HG02970 (cell line): ENCODE measurements at regions not wholly inside any gene's neighbourhood (a gene's known extent, or its start where the extent isn't known, plus 50 kb on each side); places are given as distances from the start of the nearest gene placed in this dataset.
"Not testable (repeated sequence)": the region's sequence is repeated elsewhere in the genome, so short reads cannot be mapped to it uniquely, and the experiment has no call there.

ENCODE experiments used
- ATAC-seq: cut with Tn5 transposase; IDR thresholded peaks from one replicate; pipeline ENCODE4 v1.9.1; 2021; ENCODE audit warnings: mild to moderate bottlenecking, moderate library complexity, moderate number of reproducible peaks; ENCODE audit not compliant: unreplicated experiment, low FRiP score

DNA sequence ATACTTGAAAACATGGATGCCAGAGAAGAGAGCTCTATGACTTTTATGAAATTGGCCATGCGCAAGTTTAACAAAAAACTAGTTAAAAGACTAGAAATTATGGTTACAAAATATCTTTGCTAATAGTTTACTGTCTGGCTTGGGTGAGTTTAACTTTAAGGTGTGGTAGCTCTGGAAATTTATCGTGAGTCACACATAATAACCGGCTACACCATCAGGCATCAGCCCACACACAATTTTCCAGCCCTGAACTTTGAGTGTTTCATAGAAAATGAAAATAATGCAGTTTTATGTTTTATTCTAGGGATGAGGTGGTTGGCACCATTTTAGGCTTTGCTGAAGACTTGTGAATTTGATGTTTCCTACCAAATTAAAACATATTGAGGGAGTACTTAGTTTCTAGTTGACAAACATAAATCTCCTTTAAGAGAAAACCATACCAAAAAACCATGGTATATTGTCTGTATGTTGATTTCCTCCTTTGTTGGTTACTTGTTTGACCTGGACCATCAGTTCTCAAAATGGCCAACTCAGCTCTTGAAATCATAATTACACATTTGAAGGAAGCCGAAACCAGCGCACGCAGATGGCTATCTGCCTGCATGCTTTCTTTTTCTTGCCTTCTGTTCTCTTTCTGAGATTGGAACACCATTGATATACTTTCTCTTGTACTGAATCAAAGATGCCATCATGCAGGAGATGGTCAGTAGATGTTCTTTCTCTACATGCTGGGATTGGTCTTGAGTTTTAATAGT lies 125.1 kb downstream of the AKAP11 start:
- ATAC-seq, result no peak

DNA sequence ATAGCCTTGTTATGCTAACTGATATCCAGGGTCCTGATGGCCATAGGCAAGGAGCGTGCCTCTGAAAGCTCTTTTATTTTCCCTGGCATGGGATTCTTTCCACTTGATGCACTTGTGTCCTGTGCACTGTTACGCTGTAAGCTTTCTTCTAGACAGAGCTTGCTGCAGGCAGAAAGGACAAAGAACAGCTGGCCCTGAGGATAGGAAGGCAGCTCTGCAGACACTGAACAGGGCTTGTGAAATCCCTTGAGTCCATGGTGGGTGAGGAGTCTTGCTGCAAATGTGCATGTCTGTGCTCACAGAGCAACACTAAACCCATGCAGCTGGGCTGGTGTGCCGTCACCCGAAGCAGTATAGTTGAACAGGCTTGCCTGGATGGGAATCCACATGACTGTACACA lies 126.6 kb downstream of the AKAP11 start:
- ATAC-seq, result no peak

DNA sequence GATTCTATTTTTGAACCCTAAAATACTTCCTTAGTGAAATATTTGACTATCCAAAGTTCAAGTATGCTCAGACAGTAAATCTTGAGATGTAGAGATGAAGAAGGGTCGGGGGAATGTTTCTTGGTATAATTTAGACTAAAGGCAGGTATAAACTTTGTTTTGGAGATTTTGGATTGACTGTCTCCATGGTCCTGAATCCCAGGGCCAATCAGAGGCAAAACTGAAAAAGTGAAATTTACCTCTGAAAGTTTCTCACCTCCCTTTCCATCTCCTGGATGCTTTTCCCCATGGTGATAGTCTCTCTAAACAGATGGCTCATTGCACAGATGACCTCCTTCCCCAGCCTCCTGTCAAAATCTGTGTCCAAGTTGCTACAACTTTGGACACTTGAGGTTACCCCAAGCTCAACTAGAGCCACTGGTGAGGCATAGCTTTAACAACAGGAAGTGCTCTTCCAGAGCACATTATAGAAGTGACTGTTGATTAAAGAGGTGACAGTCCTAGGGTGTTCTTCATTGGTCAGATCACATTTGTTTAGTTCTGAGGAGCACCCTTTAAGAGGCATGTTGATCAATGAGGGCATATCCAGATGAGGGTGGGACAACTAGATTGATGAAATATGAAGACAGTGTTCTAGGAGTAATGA lies 128.4 kb downstream of the AKAP11 start:
- no peak for ATAC-seq

DNA sequence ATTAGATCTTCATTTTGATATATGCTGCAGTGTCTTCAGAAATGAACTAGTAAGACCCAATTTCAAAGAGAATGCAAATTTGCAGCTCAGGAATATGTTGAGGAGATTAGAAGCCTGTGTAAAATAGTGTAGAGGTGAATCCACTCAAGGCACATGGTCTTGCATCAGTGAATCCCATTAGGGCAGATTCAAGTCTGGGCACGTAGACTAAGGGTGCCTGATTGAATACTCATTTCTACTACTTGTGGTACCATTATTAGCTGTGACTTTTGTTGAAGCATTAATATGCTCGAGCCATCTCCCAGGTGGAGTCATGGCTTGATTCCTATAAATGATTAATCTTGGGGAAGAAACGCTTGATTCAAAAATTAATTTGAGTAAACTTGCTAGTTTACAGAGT lies 129.4 kb downstream of the AKAP11 start:
- no peak for ATAC-seq

DNA sequence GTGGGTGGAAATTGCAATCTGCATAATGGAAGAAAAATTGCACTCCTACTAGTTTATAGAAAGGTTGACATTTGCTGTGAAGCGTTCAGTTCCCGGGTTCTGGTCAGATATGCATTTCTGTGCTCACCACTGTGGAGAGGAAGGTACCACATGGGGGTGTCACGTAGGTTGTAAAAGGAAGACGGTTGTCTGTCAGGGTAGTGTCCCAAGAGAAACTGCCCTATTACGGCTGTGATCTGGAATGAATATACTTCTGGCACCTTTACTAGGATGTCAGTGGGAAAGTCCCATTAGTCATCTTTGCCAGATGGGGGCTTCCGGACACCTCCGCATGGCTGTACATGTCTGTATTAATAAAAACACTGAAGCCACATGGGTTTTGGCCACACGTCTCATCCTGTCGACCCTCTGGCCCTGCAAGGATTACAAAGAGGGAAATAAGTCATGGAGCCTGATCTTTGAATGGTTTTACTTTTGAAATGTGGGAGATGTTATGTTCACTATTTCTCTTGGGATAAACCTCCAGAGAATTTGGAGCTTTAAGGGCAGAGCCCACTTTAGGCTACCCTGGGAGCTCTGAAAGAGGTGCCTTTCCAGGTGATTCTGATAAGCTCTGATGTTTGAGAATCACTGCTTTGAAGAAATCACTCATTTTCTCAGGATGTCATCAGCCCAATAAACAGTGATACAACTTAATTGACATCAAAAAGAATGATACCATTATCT lies 133.9 kb downstream of the AKAP11 start:
- peak; percentile 71 for ATAC-seq

DNA sequence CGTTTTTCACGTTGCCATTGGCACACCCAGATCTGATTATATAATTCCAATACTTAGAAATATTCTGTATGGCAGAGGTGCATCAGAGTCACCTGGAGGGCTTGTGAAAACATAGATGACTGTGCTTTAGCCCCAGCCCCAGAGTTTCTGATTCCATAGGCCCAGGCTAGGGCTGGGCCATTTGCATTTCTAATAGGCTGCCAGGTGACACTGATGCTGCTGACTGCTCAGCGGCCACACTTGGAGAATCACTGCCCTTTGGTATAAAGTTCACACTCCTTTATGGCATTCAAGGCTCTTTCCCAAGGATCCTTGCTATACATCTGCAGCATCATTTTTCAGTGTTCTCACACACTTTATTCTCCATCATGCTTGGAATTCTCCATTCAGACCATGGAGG lies 137.1 kb downstream of the AKAP11 start:
- ATAC-seq, result no peak

DNA sequence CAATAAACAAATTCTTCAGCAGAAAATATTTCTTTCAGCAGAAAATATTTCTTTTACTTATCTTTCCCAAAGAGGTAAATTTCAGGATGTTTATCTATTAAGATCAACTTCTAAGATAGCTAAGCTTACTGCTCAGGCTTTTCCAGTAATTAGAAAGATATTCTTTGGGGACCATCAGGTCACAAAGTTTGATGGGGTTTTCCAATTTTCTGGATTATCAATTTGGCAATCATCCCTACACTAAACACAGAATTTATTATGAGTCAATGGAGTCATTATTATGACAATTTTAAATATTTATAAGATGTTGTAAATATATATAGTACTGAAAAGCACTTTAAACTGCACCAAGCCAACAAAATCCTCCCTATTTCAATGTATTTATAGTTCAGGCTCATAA lies 137.6 kb downstream of the AKAP11 start:
- no peak for ATAC-seq

DNA sequence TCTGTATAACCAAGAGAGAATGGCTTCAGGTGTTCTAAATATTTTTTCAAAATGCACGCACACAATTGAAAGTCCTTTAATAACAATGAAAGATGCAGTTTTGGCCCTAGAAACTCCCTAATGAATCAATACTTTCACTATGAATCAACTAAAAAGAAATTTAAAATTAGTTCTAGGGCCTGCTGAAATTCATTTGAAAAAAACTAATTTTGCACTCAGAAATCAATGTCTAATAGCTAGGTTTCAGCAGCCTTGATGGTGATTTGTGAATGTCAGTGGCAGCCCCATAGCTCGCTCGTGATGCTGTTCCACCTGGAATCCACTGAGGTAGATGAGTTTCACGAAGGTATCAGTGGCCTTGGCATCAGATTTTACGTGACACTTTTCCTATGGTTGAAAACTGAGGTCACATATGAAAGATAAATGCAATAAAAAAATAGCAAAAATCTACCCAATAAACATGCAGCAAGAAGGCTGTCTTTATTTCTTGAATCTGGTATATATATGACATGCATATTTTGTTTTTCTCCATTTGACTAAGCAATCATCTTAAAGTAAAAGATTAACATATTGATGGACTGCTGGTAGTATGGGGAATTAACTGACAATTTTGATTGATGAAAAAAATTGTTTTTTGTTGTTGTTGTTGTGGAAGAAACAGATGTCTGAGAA lies 141.0 kb downstream of the AKAP11 start:
- ATAC-seq, result peak; percentile 45

DNA sequence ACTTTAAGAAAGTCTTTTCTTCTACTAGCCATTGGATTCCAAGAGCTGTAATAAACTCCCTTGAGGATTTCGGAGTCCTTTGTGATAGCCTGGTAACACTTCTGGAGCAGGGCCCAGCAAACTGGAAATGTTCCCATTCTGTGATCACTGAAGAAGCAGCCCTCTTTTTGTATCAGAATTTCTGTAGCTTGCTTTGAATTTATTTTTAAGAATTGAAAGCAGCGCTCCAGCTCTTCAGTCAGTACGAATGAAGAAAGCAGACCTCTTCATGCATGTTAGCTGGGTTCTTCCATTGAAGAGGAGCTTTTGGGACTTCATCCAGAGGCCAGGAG lies 141.5 kb downstream of the AKAP11 start:
- no peak for ATAC-seq

DNA sequence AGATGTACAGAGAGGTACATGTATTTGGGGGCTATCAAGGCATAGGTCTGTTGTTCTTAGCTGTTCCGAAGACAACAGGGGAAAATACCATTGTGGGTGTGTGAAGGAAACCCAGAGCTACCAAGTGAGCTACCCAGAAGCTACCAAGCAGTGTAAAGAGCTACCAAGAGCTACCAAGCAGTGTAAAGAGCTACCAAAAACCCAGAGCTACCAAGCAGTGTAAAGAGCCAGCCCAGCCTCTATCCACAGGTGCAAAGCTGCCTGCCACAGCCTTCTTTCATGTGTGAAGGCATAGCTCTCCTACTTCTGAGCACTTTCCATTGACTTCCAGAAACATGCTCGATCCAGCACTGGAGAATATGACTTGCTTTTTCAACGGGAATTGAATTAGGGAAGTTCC lies 145.7 kb downstream of the AKAP11 start:
- no peak for ATAC-seq

DNA sequence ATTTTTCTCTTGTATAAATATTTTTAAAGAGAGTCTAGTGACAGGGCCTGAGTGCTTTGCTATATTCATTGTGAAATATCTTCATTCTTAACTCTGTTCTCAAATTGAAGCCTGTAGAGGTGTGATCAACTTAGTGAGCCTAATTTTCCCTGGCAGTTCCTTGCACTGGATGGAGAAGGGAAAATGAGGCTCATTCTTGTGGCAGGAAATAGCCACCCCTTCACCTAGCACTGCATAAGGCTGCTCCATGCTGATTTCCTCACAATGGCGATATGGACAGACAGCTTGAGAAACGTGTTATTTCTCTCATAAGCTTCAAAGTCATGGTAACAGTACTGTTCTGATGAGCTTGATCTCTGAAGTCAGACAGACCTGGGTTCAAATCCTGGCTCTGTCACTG lies 146.2 kb downstream of the AKAP11 start:
- ATAC-seq, result no peak

DNA sequence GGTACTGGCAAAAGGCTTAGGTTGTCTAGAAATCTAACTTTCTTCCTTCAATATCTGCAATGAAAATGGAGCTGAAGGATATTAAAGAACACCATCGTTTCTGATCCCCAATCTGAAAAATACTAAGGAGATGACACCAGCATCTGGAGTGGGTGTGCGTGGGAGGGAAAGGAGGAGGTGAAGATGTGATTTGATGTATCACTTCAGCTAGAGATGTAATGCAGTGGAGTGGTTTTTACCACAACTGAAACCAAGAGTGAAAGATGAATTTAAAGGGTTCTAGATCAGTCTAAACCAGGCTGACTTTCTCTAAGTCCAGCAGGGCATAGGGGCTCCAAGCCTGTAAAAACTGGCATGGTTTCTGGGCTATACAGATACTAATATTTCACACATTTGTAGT lies 148.4 kb downstream of the AKAP11 start:
- ATAC-seq, result no peak

DNA sequence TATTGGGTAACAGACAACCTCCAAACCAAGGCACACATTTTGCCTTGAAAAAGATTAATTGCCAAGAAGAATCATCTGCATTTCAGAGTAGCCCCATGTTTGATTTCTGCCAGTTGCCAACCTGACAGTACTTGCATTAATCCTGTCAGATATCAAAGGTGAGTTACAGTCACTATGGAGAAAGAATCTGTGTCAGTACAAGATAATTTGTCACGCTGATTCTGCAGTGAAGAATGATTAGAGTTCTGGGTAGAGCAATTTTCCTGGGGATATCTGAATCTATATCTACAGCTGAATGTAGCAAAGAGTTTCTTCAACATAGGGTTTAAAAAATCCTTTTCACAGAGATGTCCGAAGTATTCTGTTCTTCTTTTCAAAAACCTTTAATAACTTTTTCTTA lies 150.7 kb downstream of the AKAP11 start:
- ATAC-seq, result no peak

DNA sequence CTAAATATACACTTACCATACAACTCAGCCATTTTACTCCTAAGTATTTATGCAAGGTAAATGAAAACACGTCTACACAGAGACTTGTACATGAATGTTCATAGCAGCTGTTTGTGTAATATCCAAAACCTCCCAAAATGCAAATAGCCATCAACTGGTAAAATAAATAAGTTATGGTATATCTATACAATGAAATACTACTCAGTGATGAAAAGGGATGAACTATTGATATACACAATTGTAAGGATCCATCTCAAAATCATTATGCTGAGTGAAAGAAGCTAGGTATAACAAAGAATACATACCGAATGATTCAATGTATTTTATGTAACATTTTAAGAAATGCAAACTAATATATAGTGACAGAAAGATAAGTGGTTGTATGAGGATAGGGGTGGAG lies 149.8 kb upstream of the TNFSF11 start:
- ATAC-seq, result no peak

DNA sequence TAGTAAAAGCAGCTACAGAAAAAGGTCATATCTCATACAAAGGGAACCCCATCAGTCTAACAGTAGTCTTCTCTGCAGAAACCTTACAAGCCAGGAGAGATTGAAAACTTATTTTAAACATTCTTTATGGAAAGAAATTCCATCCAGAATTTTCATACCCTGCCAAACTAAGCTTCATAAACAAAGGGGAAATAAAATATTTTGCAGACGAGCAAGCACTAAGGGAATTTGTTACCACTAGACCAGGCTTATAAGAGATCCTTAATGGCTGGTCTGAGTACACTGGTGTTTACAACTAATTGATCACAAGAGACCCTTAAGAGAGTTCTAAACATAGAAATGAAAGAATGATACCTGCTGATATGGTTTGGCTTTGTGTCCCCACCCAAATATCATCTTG lies 128.6 kb upstream of the TNFSF11 start:
- ATAC-seq, result no peak

DNA sequence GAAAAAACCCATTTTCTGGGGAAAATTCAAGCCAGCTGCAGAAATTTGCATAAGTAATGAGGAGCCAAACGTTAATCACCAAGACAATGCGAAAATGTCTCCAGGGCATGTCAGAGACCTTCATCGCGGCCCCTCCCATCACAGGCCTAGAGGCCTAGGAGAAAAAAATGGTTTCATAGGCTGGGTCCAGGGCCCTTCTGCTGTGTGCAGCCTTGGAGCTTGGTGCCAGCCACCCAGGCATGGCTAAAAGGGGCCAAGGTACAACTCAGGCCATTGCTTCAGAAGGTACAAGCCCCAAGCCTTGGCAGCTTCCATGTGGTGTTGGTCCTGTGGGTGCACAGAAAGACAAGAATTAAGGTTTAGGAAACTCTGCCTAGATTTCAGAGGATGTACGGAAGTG lies 127.4 kb upstream of the TNFSF11 start:
- not testable (repeated sequence) for ATAC-seq

DNA sequence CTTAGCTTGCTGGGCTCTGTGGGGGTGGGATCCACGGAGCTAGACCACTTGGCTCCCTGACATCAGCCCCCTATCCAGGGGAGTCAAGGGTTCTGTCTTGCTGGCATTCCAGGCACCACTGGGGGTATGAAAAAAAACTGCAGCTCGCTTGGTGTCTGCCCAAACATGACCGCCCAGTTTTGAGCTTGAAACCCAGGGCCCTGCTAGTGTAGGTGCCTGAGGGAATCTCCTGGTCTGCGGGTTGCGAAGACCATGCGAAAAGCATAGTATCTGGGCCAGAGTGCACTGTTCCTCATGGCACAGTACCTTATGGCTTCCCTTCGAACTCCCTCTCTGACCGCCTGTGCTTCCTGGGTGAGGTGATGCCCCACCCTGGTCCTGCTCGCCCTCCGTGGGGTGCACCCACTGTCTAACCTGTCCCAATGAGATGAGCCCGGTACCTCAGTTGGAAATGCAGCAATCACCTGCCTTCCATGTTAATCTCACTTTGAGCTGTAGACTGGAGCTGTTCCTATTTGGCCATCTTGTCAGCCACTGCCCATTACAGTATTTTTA lies 120.8 kb upstream of the TNFSF11 start:
- no peak for ATAC-seq

DNA sequence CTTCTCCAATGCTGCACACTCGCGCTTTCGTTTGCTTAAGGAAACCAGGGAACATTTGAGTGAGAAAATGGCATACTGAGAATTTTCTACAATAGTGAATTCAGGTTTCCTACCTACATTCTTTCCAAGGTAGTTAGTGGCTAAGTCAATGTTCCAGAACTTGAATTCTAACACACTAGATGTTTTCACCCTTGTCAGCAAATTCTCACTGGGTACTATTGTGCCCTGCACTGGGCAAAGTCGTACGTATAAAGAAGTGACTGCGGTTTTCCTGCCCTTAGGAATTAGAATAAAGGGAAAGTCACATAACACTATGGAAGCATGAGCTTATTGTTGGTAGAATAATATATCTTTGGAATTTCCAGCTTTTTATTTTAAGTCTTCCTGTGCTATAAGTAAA lies 119.2 kb upstream of the TNFSF11 start:
- ATAC-seq, result no peak

DNA sequence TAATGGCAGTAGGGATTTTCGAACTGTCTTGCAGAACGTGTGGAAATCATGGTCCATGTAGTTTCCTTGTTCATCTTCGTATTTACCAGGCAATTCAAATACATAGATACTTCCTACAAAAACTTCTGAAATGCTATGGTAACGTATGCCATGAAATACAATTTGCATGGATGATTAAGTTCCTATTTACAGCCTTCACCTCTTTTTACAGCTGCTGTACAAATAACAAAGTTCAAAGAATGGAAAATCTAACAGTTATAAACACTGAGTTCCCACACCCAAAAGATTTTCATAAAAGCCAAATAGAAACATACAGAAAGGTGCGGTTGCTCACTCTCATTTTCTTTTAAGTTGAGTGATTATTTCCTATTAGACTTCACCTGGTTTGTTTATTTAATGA lies 115.8 kb upstream of the TNFSF11 start:
- no peak for ATAC-seq

DNA sequence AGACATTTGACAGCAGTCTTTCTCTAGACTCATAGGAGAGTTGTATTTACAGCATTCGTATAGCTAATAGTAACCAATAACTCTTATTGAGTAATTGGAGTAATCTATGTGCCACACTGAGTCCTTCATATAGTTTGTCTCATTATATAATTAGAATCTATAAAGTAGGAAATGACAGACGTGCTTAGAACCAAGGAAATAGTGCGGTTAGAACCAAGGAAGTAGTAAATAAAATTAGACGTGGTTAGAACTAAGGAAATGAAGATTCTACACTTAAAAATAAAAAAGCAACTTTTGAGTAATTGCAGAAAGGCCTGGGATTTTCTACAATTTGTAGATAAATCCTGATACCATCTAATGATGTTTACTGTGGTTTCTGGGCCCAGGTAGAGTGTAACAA lies 107.8 kb upstream of the TNFSF11 start:
- ATAC-seq, result no peak

DNA sequence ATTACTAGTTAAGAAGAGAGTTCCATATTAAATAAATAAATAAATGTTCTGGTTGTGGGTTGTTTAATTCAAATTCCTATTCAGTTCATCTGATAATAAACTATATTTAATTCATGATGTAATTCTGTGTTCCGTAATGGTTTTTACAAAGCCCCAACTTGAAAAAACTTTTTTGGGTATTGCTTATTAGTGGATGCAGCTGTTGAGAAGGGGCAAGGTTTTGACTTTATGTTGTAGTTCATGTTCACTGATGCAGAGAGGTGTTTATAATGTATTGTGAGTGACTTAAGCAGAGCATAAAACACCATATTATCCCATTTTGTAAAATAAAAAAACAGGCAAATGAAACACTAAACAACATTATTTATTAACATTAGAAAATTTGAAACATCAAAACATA lies 107.3 kb upstream of the TNFSF11 start:
- no peak for ATAC-seq
